ENCODE measurements at regions not wholly inside any gene's neighbourhood (a gene's known extent, or its start where the extent isn't known, plus 50 kb on each side); places are given as distances from the start of the nearest gene placed in this dataset.

GRCh38 chr4:165662341-165662740 lies 210.7 kb upstream of the TLL1 start:
- DNase-seq (ENCODE audit: extremely low spot score, insufficient read length, low read depth) (no peak), FAIRE-seq (no peak)

- DNase-seq (ENCODE audit: extremely low spot score, insufficient read length, low read depth), result no peak
- FAIRE-seq, result no peak
These were observed 209.6 kb upstream of the TLL1 start for GRCh38 chr4:165663411-165663810.

DNA sequence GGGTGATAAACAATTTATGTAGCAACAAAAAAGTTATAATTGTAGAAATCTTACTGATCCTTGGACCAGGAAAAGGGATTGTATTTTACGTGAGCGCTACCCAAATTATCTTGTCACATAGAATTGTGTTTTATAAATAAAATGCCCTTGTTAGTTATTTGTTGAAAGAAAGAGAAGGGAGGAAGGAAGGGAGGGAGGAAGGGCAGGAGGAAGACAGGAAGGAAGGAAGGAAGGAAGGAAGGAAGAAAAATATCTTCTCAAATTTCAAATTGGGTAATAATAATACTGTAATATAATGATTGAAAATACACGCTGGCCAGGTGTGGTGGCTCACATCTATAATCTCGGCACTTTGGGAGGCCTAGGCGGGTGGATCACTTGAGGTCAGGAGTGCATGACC lies 206.2 kb upstream of the TLL1 start:
- FAIRE-seq (no peak), DNase-seq (ENCODE audit: extremely low spot score, insufficient read length, low read depth) (no peak)

DNA sequence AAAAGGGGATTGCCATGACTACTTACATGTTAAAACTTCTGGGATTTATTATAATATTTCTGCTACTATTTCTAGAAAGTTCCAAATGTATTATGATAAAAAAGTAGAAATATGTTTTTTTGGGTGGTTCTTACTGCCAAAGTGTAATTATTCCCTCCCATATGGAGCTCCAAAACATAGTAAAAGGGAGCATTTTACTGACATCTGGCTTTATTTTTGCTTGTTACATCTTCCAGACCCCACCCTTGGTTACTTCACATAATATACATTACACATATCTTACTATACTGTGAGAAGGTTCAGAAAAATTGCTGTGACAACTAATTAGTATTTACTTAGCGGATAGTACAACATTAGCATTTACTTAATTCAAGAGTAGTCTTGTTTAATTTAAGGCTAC lies 205.1 kb upstream of the TLL1 start:
- FAIRE-seq, result no peak
- DNase-seq (ENCODE audit: extremely low spot score, insufficient read length, low read depth), result no peak

DNA sequence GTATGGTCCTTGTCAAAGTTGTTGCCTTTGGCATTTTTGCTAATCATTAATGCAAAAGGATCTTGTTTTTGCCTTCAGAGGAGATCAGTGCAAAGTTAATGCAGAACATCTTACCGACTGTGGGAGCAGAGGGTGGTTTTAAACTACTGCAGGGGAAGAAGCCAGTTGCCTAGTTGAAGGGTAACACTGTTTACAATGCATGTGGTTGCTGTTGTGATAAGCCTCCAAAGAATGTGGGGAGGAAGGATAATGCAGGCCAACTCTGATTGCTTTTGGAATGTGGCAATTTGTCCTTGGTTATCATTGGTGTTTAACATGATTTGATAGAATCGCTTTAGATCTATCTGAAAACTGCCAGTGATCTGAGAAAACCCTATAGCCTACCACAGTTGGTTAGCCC lies 204.3 kb upstream of the TLL1 start:
- no peak for FAIRE-seq
- DNase-seq (ENCODE audit: extremely low spot score, insufficient read length, low read depth), result no peak

GRCh38 chr4:165677081-165677480 lies 196.0 kb upstream of the TLL1 start:
- FAIRE-seq (no peak), DNase-seq (ENCODE audit: extremely low spot score, insufficient read length, low read depth) (no peak)

GRCh38 chr4:165678236-165678935 lies 194.7 kb upstream of the TLL1 start:
- FAIRE-seq, result no peak

DNA sequence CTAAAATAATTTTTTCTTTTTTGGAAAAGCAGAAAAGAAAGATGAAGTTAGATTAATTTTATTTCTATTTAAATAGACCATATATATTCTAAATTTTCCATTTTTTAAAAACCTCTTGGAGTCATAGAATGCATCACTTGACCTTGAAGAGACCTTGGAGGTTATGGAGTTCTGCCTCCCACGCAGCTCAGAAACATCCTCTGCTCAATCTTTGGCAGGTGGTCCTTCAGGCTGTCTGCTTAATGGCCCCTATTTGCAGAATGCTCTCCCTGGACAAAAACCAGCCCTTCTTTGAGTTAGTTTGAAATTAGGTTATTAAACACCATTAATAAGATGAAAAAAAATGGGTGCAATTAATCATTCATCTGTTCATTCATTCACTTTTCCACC lies 194.1 kb upstream of the TLL1 start:
- DNase-seq (ENCODE audit: extremely low spot score, insufficient read length, low read depth) (no peak), FAIRE-seq (no peak)

More at GRCh38 chr4:165678236-165678935, 194.7 kb upstream of the TLL1 start:
- no peak for DNase-seq (ENCODE audit: extremely low spot score, insufficient read length, low read depth)

DNA sequence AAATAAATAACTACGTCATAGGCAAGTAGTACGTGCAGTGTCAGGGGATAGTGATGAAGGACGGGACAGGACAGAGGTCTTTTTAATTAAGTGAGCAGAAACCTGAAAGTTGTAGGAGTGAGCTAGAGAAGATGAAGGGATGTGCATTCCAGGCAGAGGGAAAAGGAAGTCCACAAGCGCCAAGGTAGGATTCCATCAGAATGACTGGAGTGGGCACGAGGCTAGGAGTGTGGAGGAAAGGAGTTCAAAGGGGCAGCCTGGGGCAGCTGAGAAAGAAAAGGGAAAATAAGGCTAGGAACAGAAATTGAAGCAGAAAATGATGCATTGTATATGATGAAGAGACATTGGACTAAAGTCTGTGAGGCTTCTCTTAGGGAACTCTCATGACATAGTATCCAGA lies 192.2 kb upstream of the TLL1 start:
- DNase-seq (ENCODE audit: extremely low spot score, insufficient read length, low read depth) (no peak), FAIRE-seq (no peak)

DNA sequence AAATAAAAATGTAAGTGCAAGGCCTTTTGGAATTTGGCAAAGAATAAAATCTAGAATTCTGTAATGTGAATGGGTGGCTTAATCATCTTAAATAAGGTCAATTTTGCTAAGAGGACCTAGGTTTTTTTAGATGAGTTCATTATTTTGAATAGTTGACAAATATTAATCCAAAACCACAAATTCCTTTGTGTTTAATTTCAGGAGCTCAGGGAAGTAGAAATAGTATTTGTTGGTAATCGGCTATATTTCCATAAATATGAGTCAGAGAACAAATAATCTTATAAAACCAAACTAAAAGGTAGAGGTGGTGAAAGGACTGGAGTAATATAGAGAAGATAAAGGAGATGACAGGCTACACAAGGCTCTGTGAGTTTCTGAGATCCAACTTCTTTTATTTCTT lies 190.4 kb upstream of the TLL1 start:
- DNase-seq (ENCODE audit: extremely low spot score, insufficient read length, low read depth) (no peak), FAIRE-seq (no peak)

GRCh38 chr4:165684177-165684805 lies 188.7 kb upstream of the TLL1 start:
- no peak for DNase-seq (ENCODE audit: extremely low spot score, insufficient read length, low read depth)
- no peak for FAIRE-seq

DNA sequence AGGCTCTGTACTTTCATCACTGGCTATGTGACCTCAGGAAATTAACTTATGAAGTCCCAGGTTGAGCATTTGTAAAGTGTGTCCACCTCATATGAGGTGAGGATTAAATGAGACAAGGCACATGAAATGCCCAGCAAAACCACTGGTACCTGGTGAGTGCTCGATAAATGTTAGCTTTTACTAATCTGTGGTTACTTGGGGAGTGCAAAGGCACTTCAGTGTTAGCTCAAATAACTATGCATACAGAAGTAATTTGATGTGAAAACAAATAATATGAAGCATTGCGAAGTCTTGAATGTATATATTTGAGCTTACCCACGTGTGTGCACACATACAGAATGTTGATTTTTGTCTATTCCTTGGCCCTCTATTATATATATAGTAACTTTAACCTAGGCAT lies 186.3 kb upstream of the TLL1 start:
- DNase-seq (ENCODE audit: extremely low spot score, insufficient read length, low read depth) (no peak), FAIRE-seq (no peak)

DNA sequence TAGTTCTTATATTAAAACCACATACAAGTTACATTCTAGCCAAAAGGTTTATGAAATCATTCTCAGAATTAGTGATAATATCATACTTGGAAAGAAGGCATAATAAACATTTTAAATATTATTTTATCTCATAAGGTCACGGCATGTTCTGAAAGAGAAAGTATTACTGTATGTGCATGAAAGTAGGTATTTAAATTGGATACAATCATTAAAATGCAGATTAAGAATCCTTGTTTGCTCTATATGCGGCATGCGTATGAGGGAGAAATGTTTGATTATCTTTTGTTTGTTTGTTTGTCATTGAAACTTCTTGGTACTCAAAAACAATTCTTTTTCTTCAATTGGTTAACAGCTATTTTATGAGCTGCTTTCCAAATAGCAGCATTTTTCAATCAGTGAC lies 183.9 kb upstream of the TLL1 start:
- no peak for FAIRE-seq
- DNase-seq (ENCODE audit: extremely low spot score, insufficient read length, low read depth), result no peak

GRCh38 chr4:165692082-165692481 lies 181.0 kb upstream of the TLL1 start:
- DNase-seq (ENCODE audit: extremely low spot score, insufficient read length, low read depth) (no peak), FAIRE-seq (no peak)

DNA sequence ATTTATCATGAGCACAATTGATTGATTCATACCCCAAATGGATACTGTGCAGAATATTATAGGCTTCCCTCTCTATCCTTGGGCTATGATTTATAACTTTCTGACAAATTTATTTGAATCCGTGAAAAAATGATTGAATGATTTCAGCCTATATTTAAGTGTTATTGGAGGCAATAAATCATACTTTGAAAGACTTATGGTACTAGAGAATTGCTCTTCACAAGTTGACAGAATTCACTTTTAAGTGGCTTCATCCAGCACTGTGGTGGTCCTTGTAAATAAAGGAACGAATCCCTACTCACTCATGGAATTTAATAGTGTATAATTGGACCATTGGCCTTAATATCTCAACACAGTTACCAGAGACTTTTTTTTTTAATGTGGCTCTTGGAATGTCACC lies 174.8 kb upstream of the TLL1 start:
- DNase-seq (ENCODE audit: extremely low spot score, insufficient read length, low read depth) (no peak), FAIRE-seq (no peak)

GRCh38 chr4:165699055-165699454 lies 174.0 kb upstream of the TLL1 start:
- FAIRE-seq (no peak), DNase-seq (ENCODE audit: extremely low spot score, insufficient read length, low read depth) (no peak)

DNA sequence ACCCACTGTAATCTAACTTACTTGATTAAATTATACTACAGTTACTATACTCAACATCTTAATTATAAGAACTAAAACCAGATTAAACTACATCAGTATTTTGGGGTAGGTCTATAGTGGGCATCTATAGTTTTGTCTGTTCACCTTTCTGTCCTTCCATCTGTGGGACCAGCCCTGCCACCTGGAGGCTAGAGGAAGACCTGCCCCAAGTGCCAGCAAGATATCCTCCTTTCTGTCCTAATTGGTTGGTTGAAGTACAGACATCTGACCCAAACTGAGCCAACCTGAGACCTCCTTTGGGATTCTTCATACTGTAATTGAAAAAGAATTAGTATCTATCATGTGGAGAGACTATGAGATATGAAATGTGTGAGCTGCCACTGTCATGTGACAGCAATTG lies 172.2 kb upstream of the TLL1 start:
- no peak for FAIRE-seq
- no peak for DNase-seq (ENCODE audit: extremely low spot score, insufficient read length, low read depth)

DNA sequence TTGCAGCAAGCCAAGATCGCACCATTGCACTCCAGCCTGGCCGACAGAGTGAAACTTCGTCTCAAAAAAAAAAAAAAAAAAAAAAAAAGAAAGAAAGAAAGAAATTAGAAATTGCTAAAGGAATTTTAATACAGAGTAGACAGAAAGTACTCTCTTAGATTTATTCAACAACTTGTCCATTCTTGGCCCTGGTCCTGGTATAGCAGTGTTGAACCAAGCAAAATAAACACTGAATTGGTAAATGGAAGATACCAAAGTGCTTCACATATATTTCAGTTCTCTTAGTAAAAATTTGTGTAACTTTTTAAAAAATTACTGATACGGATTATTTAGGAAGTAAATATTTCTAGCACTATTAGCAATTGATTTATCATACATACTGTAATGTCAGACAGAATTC lies 165.9 kb upstream of the TLL1 start:
- FAIRE-seq (no peak), DNase-seq (ENCODE audit: extremely low spot score, insufficient read length, low read depth) (no peak)

DNA sequence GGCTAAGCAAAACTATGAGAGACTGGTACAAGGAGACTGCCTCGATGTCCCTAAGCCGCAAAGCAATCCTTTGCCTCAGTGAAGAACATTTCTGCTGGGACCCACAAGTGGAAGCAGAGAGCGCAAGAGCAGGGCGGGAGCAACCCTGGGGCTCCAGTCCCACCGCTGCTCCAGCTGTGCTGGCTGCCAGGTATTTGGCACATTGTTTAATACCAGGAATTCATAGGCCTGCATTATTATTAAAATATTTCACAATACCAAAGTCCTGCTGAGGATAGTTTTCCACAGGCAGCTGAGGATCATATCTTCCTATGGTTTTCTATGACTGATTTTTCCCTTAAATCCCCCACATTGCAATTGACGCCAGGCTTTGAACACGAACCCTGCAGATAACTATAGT lies 163.5 kb upstream of the TLL1 start:
- no peak for DNase-seq (ENCODE audit: extremely low spot score, insufficient read length, low read depth)
- no peak for FAIRE-seq

GRCh38 chr4:165709973-165710526 lies 163.0 kb upstream of the TLL1 start:
- DNase-seq (ENCODE audit: extremely low spot score, insufficient read length, low read depth) (no peak), FAIRE-seq (no peak)

GRCh38 chr4:165711436-165711835 lies 161.6 kb upstream of the TLL1 start:
- FAIRE-seq (no peak), DNase-seq (ENCODE audit: extremely low spot score, insufficient read length, low read depth) (no peak)

- DNase-seq (ENCODE audit: extremely low spot score, insufficient read length, low read depth) (no peak), FAIRE-seq (no peak)
These were observed 161.1 kb upstream of the TLL1 start for GRCh38 chr4:165711912-165712311.
